ENCODE measurements at regions not wholly inside any gene's neighbourhood (a gene's known extent, or its start where the extent isn't known, plus 50 kb on each side); places are given as distances from the start of the nearest gene placed in this dataset.

DNA sequence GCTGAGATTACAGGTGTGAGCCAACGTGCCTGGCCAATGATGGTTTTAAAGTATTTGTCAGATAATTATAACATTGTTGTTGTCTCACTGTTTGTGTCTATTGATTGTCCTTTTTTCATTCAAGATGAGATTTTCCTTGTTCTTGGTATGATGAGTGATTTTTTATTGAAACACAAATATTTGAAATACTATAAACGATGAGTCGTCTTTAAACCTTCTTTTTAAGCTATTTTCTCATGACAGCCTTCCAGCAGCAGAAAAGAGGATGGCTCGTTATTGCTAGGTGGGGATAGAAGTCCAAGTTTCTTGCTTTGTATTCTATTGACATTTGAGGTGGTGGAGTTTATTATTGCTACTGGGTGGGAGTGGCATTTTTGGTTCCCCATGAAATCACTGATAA, 61.7 kb upstream of the MDFIC2 start:
- no peaks in the 10 kb centered on the region for H3K4me1 ChIP-seq

More for the DNA sequence above, 61.7 kb upstream of the MDFIC2 start:
- H3K9me3 ChIP-seq, result no peaks in the 10 kb centered on the region
- no peaks in the 10 kb centered on the region for H3K27me3 ChIP-seq (ENCODE audit: insufficient read depth in 3 of 3, low read length in 2 of 3)
- H3K36me3 ChIP-seq (ENCODE audit: insufficient read depth in 1 of 2, low read depth in 1 of 2), result no peaks in the 10 kb centered on the region
- TF ChIP-seq, protein P1, sequence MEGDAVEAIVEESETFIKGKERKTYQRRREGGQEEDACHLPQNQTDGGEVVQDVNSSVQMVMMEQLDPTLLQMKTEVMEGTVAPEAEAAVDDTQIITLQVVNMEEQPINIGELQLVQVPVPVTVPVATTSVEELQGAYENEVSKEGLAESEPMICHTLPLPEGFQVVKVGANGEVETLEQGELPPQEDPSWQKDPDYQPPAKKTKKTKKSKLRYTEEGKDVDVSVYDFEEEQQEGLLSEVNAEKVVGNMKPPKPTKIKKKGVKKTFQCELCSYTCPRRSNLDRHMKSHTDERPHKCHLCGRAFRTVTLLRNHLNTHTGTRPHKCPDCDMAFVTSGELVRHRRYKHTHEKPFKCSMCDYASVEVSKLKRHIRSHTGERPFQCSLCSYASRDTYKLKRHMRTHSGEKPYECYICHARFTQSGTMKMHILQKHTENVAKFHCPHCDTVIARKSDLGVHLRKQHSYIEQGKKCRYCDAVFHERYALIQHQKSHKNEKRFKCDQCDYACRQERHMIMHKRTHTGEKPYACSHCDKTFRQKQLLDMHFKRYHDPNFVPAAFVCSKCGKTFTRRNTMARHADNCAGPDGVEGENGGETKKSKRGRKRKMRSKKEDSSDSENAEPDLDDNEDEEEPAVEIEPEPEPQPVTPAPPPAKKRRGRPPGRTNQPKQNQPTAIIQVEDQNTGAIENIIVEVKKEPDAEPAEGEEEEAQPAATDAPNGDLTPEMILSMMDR (IDR thresholded peaks at IDR 0.05), result no peak
- 77 to 83% (median 80%) methylated on average over 4 of the region's 4 CpGs for WGBS, 3 donors
- no peak overlapping the region for H3K27ac ChIP-seq
- no peak overlapping the region for H3K4me3 ChIP-seq
- ATAC-seq, result no peak
- no peak for DNase-seq
- intact Hi-C loops (cut with DNase I), result no loop called here
